ENCODE measurements at regions not wholly inside any gene's neighbourhood (a gene's known extent, or its start where the extent isn't known, plus 50 kb on each side); places are given as distances from the start of the nearest gene placed in this dataset.
"Not testable (repeated sequence)": the region's sequence is repeated elsewhere in the genome, so short reads cannot be mapped to it uniquely, and the experiment has no call there.

GRCh38 chr9:33722359-33722675 lies 73.0 kb upstream of the PRSS3 start:
- no peak for DNase-seq (ENCODE audit: low read depth)
- FAIRE-seq, result no peak
- H3K4me3 ChIP-seq (ENCODE audit: low read depth, low read length), result no peak overlapping the region
- H3K27me3 ChIP-seq (ENCODE audit: control insufficient read depth, insufficient read depth, low read length), result no peaks in the 10 kb centered on the region
- TF ChIP-seq CTCF (IDR thresholded peaks at IDR 0.05; ENCODE audit: insufficient read depth, low read length, severe bottlenecking), result no peak
- no peaks in the 10 kb centered on the region for H3K36me3 ChIP-seq (ENCODE audit: control insufficient read depth, insufficient read depth, low read length)

- no peak for TF ChIP-seq CTCF (IDR thresholded peaks at IDR 0.05; ENCODE audit: insufficient read depth, low read length, severe bottlenecking)
- no peak for FAIRE-seq
- no peaks in the 10 kb centered on the region for H3K27me3 ChIP-seq (ENCODE audit: control insufficient read depth, insufficient read depth, low read length)
Measured at GRCh38 chr9:33728613-33729012, 66.7 kb upstream of the PRSS3 start.

GRCh38 chr9:33731142-33731541 lies 64.2 kb upstream of the PRSS3 start:
- no peak overlapping the region for H3K4me3 ChIP-seq (ENCODE audit: low read depth, low read length)
- H3K27me3 ChIP-seq (ENCODE audit: control insufficient read depth, insufficient read depth, low read length), result no peaks in the 10 kb centered on the region
- DNase-seq (ENCODE audit: low read depth) (no peak), FAIRE-seq (no peak)
- no peaks in the 10 kb centered on the region for H3K36me3 ChIP-seq (ENCODE audit: control insufficient read depth, insufficient read depth, low read length)
- no peak for TF ChIP-seq CTCF (IDR thresholded peaks at IDR 0.05; ENCODE audit: insufficient read depth, low read length, severe bottlenecking)

More at GRCh38 chr9:33728613-33729012, 66.7 kb upstream of the PRSS3 start:
- DNase-seq (ENCODE audit: low read depth), result no peak
- no peaks in the 10 kb centered on the region for H3K36me3 ChIP-seq (ENCODE audit: control insufficient read depth, insufficient read depth, low read length)
- no peak overlapping the region for H3K4me3 ChIP-seq (ENCODE audit: low read depth, low read length)

- Histone ChIP-seq H3K4me3 (ENCODE audit: low read depth, low read length) (no peak overlapping the region), H3K27me3 (ENCODE audit: control insufficient read depth, insufficient read depth, low read length) (no peaks in the 10 kb centered on the region), H3K36me3 (ENCODE audit: control insufficient read depth, insufficient read depth, low read length) (no peaks in the 10 kb centered on the region)
- TF ChIP-seq CTCF (IDR thresholded peaks at IDR 0.05; ENCODE audit: insufficient read depth, low read length, severe bottlenecking), result no peak
- FAIRE-seq (no peak), DNase-seq (ENCODE audit: low read depth) (no peak)
Measured at GRCh38 chr9:33731625-33732024, 63.7 kb upstream of the PRSS3 start.

GRCh38 chr9:33734247-33734940 lies 61.0 kb upstream of the PRSS3 start:
- not testable (repeated sequence) for H3K27me3 ChIP-seq (ENCODE audit: control insufficient read depth, insufficient read depth, low read length); DNase-seq (ENCODE audit: low read depth); H3K36me3 ChIP-seq (ENCODE audit: control insufficient read depth, insufficient read depth, low read length); H3K4me3 ChIP-seq (ENCODE audit: low read depth, low read length)
- peak; percentile 83 for FAIRE-seq

- not testable (repeated sequence) for H3K27me3 ChIP-seq (ENCODE audit: control insufficient read depth, insufficient read depth, low read length); H3K36me3 ChIP-seq (ENCODE audit: control insufficient read depth, insufficient read depth, low read length); H3K4me3 ChIP-seq (ENCODE audit: low read depth, low read length)
- DNase-seq (ENCODE audit: low read depth) (peak; percentile 46), FAIRE-seq (peak; percentile 32)
Measured at GRCh38 chr9:33734941-33735835, 60.2 kb upstream of the PRSS3 start.
